Ascending aorta (tissue), 2 donors: ENCODE measurements at regions not wholly inside any gene's neighbourhood (a gene's known extent, or its start where the extent isn't known, plus 50 kb on each side); places are given as distances from the start of the nearest gene placed in this dataset.

ENCODE experiments used
- DNase-seq, 2 donors: peaks; one replicate each; pipeline ENCODE4 v3.0.0-alpha.2; 2019; ENCODE audit warnings: low spot score in 2 of 2
- H3K27ac ChIP-seq, 2 donors: fragments of 200-600 bp; sonication (generic); one replicate each; pipeline ENCODE4 v1.5.1; 2016 to 2017; ENCODE audit warnings: mild to moderate bottlenecking in 1 of 2
- H3K27me3 ChIP-seq: fragments of 200-600 bp; sonication (generic); one replicate; pipeline ENCODE4 v1.5.1; 2017
- H3K36me3 ChIP-seq, 2 donors: fragments of 200-600 bp; sonication (generic); one replicate each; pipeline ENCODE4 v1.5.1; 2016
- H3K4me1 ChIP-seq, 2 donors: fragments of 200-600 bp; sonication (generic); one replicate each; pipeline ENCODE4 v1.5.1; 2016 to 2017; ENCODE audit warnings: mild to moderate bottlenecking in 1 of 2
- H3K4me3 ChIP-seq, 2 donors: fragments of 200-600 bp; sonication (generic); one replicate each; pipeline ENCODE4 v1.5.1; 2016 to 2017; ENCODE audit warnings: mild to moderate bottlenecking in 1 of 2
- H3K9me3 ChIP-seq, 2 donors: fragments of 200-600 bp; sonication (generic); one replicate each; pipeline ENCODE4 v1.5.1; 2016
- CTCF ChIP-seq, 3 experiments: fragments of 200-600 bp in 2 of 3; fragments of 450-650 bp in 1 of 3; sonication (generic) in 2 of 3; IDR thresholded peaks; one replicate each; pipeline ENCODE4 v1.5.1; 2016 to 2019; ENCODE audit warnings: antibody characterized with exemption in 3 of 3, mild to moderate bottlenecking in 1 of 3, moderate library complexity in 1 of 3
- intact Hi-C: fragments of 100-400 bp; cut with DNase I; formaldehyde crosslinking; loops from one replicate; pipeline ENCODE4 v1.15.1; 2023

GRCh38 chr1:43063394-43064219, 104.9 kb upstream of the SLC2A1 start:
- H3K9me3 ChIP-seq = no peaks in the 10 kb centered on the region
- peaks cover 2 to 3% of the 10 kb centered on the region in 2 donors for H3K4me1 ChIP-seq
- intact Hi-C loops = no loop called here
- H3K27ac ChIP-seq = no peak overlapping the region
- DNase-seq = no peak
- no peaks in the 10 kb centered on the region for H3K36me3 ChIP-seq
- no peak for TF ChIP-seq CTCF (IDR thresholded peaks at IDR 0.05)
- no peak overlapping the region for H3K4me3 ChIP-seq
- no peaks in the 10 kb centered on the region for H3K27me3 ChIP-seq

- H3K4me1 ChIP-seq = no peaks in the 10 kb centered on the region
- TF ChIP-seq CTCF (IDR thresholded peaks at IDR 0.05) = no peak
- H3K4me3 ChIP-seq = no peak overlapping the region
- no peaks in the 10 kb centered on the region for H3K27me3 ChIP-seq
- no peak for DNase-seq
- no peaks in the 10 kb centered on the region for H3K9me3 ChIP-seq
- no peaks in the 10 kb centered on the region for H3K36me3 ChIP-seq
- H3K27ac ChIP-seq = no peak overlapping the region
- intact Hi-C loops = no loop called here
Measured at GRCh38 chr1:43062527-43063095, 103.9 kb upstream of the SLC2A1 start.

GRCh38 chr1:43061757-43062156, 103.1 kb upstream of the SLC2A1 start:
- Histone ChIP-seq H3K27me3 (no peaks in the 10 kb centered on the region), H3K9me3 (no peaks in the 10 kb centered on the region), H3K4me1 (no peaks in the 10 kb centered on the region), H3K4me3 (no peak overlapping the region), H3K36me3 (no peaks in the 10 kb centered on the region), H3K27ac (no peak overlapping the region)
- intact Hi-C loops = no loop called here
- no peak for DNase-seq
- no peak for TF ChIP-seq CTCF (IDR thresholded peaks at IDR 0.05)

- Histone ChIP-seq H3K4me1 (no peaks in the 10 kb centered on the region), H3K27ac (no peak overlapping the region), H3K36me3 (no peaks in the 10 kb centered on the region), H3K27me3 (no peaks in the 10 kb centered on the region), H3K9me3 (no peaks in the 10 kb centered on the region), H3K4me3 (no peak overlapping the region)
- no peak for TF ChIP-seq CTCF (IDR thresholded peaks at IDR 0.05)
- DNase-seq = no peak
- intact Hi-C loops = no loop called here
Measured at GRCh38 chr1:43059640-43060574, 101.2 kb upstream of the SLC2A1 start.

- Histone ChIP-seq H3K9me3 (no peaks in the 10 kb centered on the region), H3K36me3 (no peaks in the 10 kb centered on the region), H3K27ac (no peak overlapping the region), H3K4me1 (no peaks in the 10 kb centered on the region), H3K4me3 (no peak overlapping the region), H3K27me3 (no peaks in the 10 kb centered on the region)
- intact Hi-C loops = no loop called here
- TF ChIP-seq CTCF (IDR thresholded peaks at IDR 0.05) = no peak
- no peak for DNase-seq
Measured at GRCh38 chr1:43058545-43059360, 100.1 kb upstream of the SLC2A1 start.
